Trophoblast cell (in vitro differentiated cells and primary cell): ENCODE measurements at regions not wholly inside any gene's neighbourhood (a gene's known extent, or its start where the extent isn't known, plus 50 kb on each side); places are given as distances from the start of the nearest gene placed in this dataset.

Source experiments
- DNase-seq, 2 donors: peaks; one replicate each; pipeline ENCODE4 v3.0.0-alpha.2; 2016
- H2AFZ ChIP-seq: 2 replicates; pipeline ENCODE4 v1.6.1; 2013; ENCODE audit warnings: low read length, moderate library complexity, mild to moderate bottlenecking; ENCODE audit not compliant: insufficient read depth, poor library complexity
- H2AK5ac ChIP-seq: 2 replicates; pipeline ENCODE4 v1.6.1; 2013; ENCODE audit warnings: mild to moderate bottlenecking, low read length
- H2BK120ac ChIP-seq: 2 replicates; pipeline ENCODE4 v1.6.1; 2013; ENCODE audit warnings: low read length, mild to moderate bottlenecking, moderate library complexity; ENCODE audit not compliant: insufficient read depth, poor library complexity
- H2BK12ac ChIP-seq: 2 replicates; pipeline ENCODE4 v1.6.1; 2013; ENCODE audit warnings: mild to moderate bottlenecking, low read length, moderate library complexity
- H2BK5ac ChIP-seq: 2 replicates; pipeline ENCODE4 v1.6.1; 2013; ENCODE audit warnings: low read length, low read depth, moderate library complexity, mild to moderate bottlenecking; ENCODE audit not compliant: poor library complexity
- H3K14ac ChIP-seq: 2 replicates; pipeline ENCODE4 v1.6.1; 2013; ENCODE audit warnings: mild to moderate bottlenecking, low read length
- H3K18ac ChIP-seq: 2 replicates; pipeline ENCODE4 v1.6.1; 2013; ENCODE audit warnings: mild to moderate bottlenecking, low read length
- H3K23ac ChIP-seq: 2 replicates; pipeline ENCODE4 v1.6.1; 2013; ENCODE audit warnings: low read length
- H3K27ac ChIP-seq: 2 replicates; pipeline ENCODE4 v1.5.1; 2013; ENCODE audit warnings: low read depth, mild to moderate bottlenecking, inconsistent platforms, low read length, moderate library complexity
- H3K27me3 ChIP-seq: 2 replicates; pipeline ENCODE4 v1.6.1; 2013; ENCODE audit warnings: inconsistent platforms, mild to moderate bottlenecking, low read length, moderate library complexity; ENCODE audit not compliant: insufficient read depth
- H3K36me3 ChIP-seq, 2 experiments: 1 replicate in 1 of 2; 2 replicates in 1 of 2; pipeline ENCODE4 v1.6.1; 2013; ENCODE audit warnings: low read length in 2 of 2, mild to moderate bottlenecking in 2 of 2, moderate library complexity in 1 of 2; ENCODE audit not compliant: insufficient read depth in 2 of 2, control insufficient read depth in 1 of 2
- H3K4ac ChIP-seq: 2 replicates; pipeline ENCODE4 v1.6.1; 2013; ENCODE audit warnings: low read depth, mild to moderate bottlenecking, low read length, moderate library complexity
- H3K4me1 ChIP-seq, 2 experiments: 1 replicate in 1 of 2; 2 replicates in 1 of 2; pipeline ENCODE4 v1.6.1; 2013; ENCODE audit warnings: low read length in 2 of 2, mild to moderate bottlenecking in 2 of 2, moderate library complexity in 1 of 2; ENCODE audit not compliant: insufficient read depth in 2 of 2, control insufficient read depth in 1 of 2
- H3K4me2 ChIP-seq: 2 replicates; pipeline ENCODE4 v1.6.1; 2013; ENCODE audit warnings: inconsistent platforms, mild to moderate bottlenecking, low read length, moderate library complexity
- H3K4me3 ChIP-seq: 2 replicates; pipeline ENCODE4 v1.5.1; 2013; ENCODE audit warnings: mild to moderate bottlenecking, low read depth, low read length, inconsistent platforms
- H3K79me1 ChIP-seq: one replicate; pipeline ENCODE4 v1.6.1; 2013; ENCODE audit warnings: low read length
- H3K79me2 ChIP-seq: 2 replicates; pipeline ENCODE4 v1.6.1; 2013; ENCODE audit warnings: low read length, mild to moderate bottlenecking; ENCODE audit not compliant: control insufficient read depth, insufficient read depth, poor library complexity
- H3K9ac ChIP-seq: 2 replicates; pipeline ENCODE4 v1.6.1; 2013; ENCODE audit warnings: mild to moderate bottlenecking, low read length
- H3K9me3 ChIP-seq: 2 replicates; pipeline ENCODE4 v1.6.1; 2013; ENCODE audit warnings: low read depth, mild to moderate bottlenecking, control low read depth, inconsistent platforms, low read length; ENCODE audit not compliant: insufficient read depth
- H4K12ac ChIP-seq: 2 replicates; pipeline ENCODE4 v1.6.1; 2013; ENCODE audit warnings: low read depth, mild to moderate bottlenecking, low read length, moderate library complexity
- H4K8ac ChIP-seq: 2 replicates; pipeline ENCODE4 v1.6.1; 2013; ENCODE audit warnings: low read depth, mild to moderate bottlenecking, low read length, moderate library complexity
- H4K91ac ChIP-seq: one replicate; pipeline ENCODE4 v1.6.1; 2013; ENCODE audit warnings: low read depth, mild to moderate bottlenecking, low read length, moderate library complexity
- WGBS: extraction: QIAGEN DNeasy Blood & Tissue Kit; methylation state at CpG from one replicate; pipeline ENCODE4 v1.1.7; 2013; ENCODE audit warnings: missing lambda C conversion rate; ENCODE audit not compliant: insufficient read length, insufficient coverage; ENCODE audit errors: extremely low coverage; 5-methylcytosine and 5-hydroxymethylcytosine counted together

DNA sequence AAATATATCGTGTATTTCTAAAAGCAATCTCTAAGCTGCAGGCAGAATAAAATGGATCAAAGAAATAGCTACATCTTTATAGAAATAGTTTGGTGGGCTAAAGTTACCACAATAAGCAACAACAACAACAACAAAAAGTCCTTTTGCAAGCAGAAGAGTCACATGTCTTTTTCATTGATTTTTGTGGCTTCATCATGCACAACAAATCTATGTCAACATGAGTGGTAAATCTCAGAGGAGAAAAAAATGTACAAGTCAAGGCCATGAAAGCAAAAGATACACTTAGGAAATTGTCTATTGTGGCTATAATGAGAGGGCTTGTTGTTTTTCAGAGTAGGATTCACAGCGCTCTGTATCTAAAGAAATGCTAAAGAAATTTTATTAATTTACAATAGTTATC, 269.7 kb downstream of the GRB14 start:
- no peak overlapping the region for H3K23ac ChIP-seq
- H3K79me1 ChIP-seq = no peaks in the 10 kb centered on the region
- H3K79me2 ChIP-seq = no peaks in the 10 kb centered on the region
- WGBS = no CpG with 5 or more reads among the region's 2 CpGs
- H2BK12ac ChIP-seq = no peak overlapping the region
- no peak overlapping the region for H3K27ac ChIP-seq
- H4K8ac ChIP-seq = no peak overlapping the region
- no peak overlapping the region for H3K4me2 ChIP-seq
- H3K9me3 ChIP-seq = no peaks in the 10 kb centered on the region
- no peak overlapping the region for H3K9ac ChIP-seq
- H3K18ac ChIP-seq = no peak overlapping the region
- no peak overlapping the region for H2BK5ac ChIP-seq
- no peak overlapping the region for H2AK5ac ChIP-seq
- H3K4ac ChIP-seq = no peak overlapping the region
- no peaks in the 10 kb centered on the region for H3K27me3 ChIP-seq
- H2AFZ ChIP-seq = no peak overlapping the region
- no peak overlapping the region for H3K4me3 ChIP-seq
- H4K12ac ChIP-seq = no peak overlapping the region
- no peaks in the 10 kb centered on the region for H3K4me1 ChIP-seq
- no peak overlapping the region for H2BK120ac ChIP-seq
- no peak overlapping the region for H4K91ac ChIP-seq
- DNase-seq = no peak
- no peak overlapping the region for H3K14ac ChIP-seq
- H3K36me3 ChIP-seq = no peaks in the 10 kb centered on the region

DNA sequence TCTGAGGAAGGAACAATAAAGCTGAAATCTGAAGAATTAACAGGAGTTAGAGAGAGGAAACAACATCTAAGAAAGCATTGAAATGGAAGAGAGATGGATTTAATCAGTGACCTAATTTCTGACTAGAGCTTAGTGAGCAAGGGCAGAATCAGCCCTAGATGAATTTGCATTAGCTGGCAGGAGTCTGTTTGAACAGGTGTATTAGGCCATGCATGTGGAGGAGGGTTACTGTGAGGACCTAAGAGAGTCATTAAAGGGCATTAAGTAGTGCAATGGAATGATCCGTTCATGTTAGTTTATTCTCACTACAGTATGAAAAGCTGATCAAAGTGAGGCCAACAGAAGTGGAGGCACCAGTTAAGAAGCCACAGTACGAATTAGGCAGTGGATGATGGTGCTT, 285.3 kb downstream of the GRB14 start:
- no peak for DNase-seq

GRCh38 chr2:164335128-164335527, 286.2 kb downstream of the GRB14 start:
- Histone ChIP-seq H3K79me1 (no peaks in the 10 kb centered on the region), H3K4ac (no peak overlapping the region), H2BK12ac (no peak overlapping the region), H3K14ac (no peak overlapping the region), H3K18ac (no peak overlapping the region), H3K4me2 (no peak overlapping the region), H3K79me2 (no peaks in the 10 kb centered on the region), H2AFZ (no peak overlapping the region), H3K4me3 (no peak overlapping the region), H3K23ac (no peak overlapping the region), H3K4me1 (no peaks in the 10 kb centered on the region), H3K9ac (no peak overlapping the region), H3K36me3 (no peaks in the 10 kb centered on the region), H4K91ac (no peak overlapping the region), H3K27ac (no peak overlapping the region), H2AK5ac (no peak overlapping the region), H2BK5ac (no peak overlapping the region), H4K8ac (no peak overlapping the region), H4K12ac (no peak overlapping the region), H2BK120ac (no peak overlapping the region), H3K9me3 (no peaks in the 10 kb centered on the region), H3K27me3 (no peaks in the 10 kb centered on the region)
- no peak for DNase-seq
- WGBS = no CpG with 5 or more reads among the region's 2 CpGs

More for the DNA sequence above, 285.3 kb downstream of the GRB14 start:
- no CpG with 5 or more reads among the region's 2 CpGs for WGBS
- H4K8ac ChIP-seq = no peak overlapping the region
- no peaks in the 10 kb centered on the region for H3K4me1 ChIP-seq
- H3K23ac ChIP-seq = no peak overlapping the region
- no peak overlapping the region for H2BK5ac ChIP-seq
- no peak overlapping the region for H3K18ac ChIP-seq
- no peak overlapping the region for H3K14ac ChIP-seq
- no peak overlapping the region for H2BK12ac ChIP-seq
- no peaks in the 10 kb centered on the region for H3K79me2 ChIP-seq
- H4K91ac ChIP-seq = no peak overlapping the region
- no peak overlapping the region for H3K27ac ChIP-seq
- H3K27me3 ChIP-seq = no peaks in the 10 kb centered on the region
- H4K12ac ChIP-seq = no peak overlapping the region
- H3K9ac ChIP-seq = no peak overlapping the region
- H3K4me2 ChIP-seq = no peak overlapping the region
- no peaks in the 10 kb centered on the region for H3K36me3 ChIP-seq
- H2BK120ac ChIP-seq = no peak overlapping the region
- no peaks in the 10 kb centered on the region for H3K9me3 ChIP-seq
- H2AFZ ChIP-seq = no peak overlapping the region
- no peak overlapping the region for H3K4ac ChIP-seq
- H3K4me3 ChIP-seq = no peak overlapping the region
- no peak overlapping the region for H2AK5ac ChIP-seq
- no peaks in the 10 kb centered on the region for H3K79me1 ChIP-seq

- Histone ChIP-seq H3K79me2 (no peaks in the 10 kb centered on the region), H2BK5ac (no peak overlapping the region), H3K18ac (no peak overlapping the region), H3K79me1 (no peaks in the 10 kb centered on the region), H4K12ac (no peak overlapping the region), H3K4me3 (no peak overlapping the region), H3K27me3 (no peaks in the 10 kb centered on the region), H3K4ac (no peak overlapping the region), H2AFZ (no peak overlapping the region), H3K36me3 (no peaks in the 10 kb centered on the region), H3K4me1 (no peaks in the 10 kb centered on the region), H2AK5ac (no peak overlapping the region), H3K9me3 (no peaks in the 10 kb centered on the region), H3K4me2 (no peak overlapping the region), H3K27ac (no peak overlapping the region), H2BK12ac (no peak overlapping the region), H3K14ac (no peak overlapping the region), H4K91ac (no peak overlapping the region), H4K8ac (no peak overlapping the region), H3K9ac (peak overlapping the region; percentile 13), H2BK120ac (no peak overlapping the region), H3K23ac (no peak overlapping the region)
- WGBS = no CpG with 5 or more reads among the region's 4 CpGs
- no peak for DNase-seq
Observed at GRCh38 chr2:164328310-164328709, 293.0 kb downstream of the GRB14 start.
